CD4-positive, alpha-beta T cell treated with Interferon alpha-2 for 1 hour (primary cell): ENCODE measurements at regions not wholly inside any gene's neighbourhood (a gene's known extent, or its start where the extent isn't known, plus 50 kb on each side); places are given as distances from the start of the nearest gene placed in this dataset.

Source experiments
- DNase-seq, 2 donors: peaks; one replicate each; pipeline ENCODE4 v3.0.0-alpha.2; 2020 to 2022

DNA sequence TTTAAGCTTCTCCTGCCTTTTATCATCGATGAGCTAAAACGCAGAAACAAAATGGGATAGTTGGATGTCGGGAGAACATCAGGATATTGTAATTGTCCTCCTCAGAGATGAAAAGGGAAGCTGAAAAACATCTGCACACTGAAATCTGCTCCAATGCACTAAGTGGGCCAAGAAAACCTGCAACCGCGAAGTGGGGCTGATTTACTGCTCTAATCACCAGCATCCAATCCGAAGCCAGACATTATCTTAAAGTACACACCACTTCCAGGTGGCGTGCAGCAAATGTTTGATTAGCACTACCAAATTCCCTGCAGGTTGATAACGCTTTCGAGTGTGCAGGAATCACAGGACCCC, 230.3 kb upstream of the SLC14A2 start:
- DNase-seq: no peak

DNA sequence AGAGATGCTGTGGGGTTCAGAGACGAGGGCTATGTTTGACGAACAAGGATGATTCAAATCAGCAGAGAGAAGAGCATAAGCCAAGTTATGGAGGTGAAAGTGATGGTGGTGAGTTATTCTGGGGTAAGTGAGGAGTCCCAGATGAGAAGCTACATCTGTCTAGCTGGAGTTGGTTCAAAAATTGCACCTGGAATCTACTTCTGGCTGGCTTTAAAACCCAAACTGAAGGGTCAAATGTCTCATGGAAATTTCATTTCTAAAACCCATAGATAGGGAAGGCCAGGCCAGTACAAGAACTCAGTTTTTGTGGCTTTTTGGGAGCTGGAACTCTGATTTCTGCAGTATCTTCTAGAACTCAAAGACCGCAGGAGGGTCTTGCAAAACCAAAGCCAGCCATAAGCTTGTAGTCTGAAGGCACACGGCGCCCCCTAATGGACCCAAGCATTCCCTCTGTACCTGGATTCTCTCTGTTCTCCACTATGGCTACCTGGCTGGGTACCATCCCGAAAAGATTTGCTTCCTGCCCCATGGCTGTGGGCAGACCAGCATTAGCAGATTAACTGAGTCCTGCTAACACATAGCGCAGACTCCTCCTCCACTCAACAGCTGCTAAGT, 229.1 kb upstream of the SLC14A2 start:
- no peak for DNase-seq

DNA sequence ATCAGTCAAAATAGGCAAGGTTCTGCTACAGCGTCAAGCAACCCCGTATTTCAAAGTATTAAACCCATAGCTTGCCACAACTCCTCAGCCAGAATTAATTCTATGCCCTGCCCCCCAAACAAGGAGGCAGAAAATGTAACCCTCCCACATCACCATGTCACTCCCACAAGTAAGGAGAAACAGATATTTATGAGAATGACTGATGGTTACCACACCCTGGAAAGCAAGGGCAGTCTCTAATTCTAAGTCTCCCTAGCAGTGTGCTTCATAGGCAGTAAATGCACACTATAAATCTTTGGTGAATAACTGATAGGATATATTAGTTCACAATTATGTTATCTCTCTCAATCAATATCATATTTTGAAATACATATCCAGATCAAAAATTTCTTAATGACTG, 228.0 kb upstream of the SLC14A2 start:
- no peak for DNase-seq

DNA sequence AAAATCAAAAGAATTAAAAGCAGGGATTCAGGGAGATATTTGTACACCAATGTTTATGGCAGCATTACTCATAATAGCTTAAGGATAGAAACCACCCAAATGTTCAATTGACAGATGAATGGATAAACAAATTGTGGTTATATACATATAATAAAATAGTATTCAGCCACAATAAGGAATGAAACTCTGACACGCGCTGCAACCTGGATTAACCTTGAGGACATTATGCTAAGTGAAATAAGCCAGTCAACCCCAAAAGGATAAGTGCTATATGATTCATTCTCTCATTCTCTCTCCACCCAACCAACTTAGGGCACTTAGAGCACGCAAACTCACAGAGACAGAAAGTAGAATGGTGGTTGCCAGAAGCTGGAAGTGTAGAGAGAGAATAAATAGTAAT, 216.8 kb upstream of the SLC14A2 start:
- DNase-seq: no peak

DNA sequence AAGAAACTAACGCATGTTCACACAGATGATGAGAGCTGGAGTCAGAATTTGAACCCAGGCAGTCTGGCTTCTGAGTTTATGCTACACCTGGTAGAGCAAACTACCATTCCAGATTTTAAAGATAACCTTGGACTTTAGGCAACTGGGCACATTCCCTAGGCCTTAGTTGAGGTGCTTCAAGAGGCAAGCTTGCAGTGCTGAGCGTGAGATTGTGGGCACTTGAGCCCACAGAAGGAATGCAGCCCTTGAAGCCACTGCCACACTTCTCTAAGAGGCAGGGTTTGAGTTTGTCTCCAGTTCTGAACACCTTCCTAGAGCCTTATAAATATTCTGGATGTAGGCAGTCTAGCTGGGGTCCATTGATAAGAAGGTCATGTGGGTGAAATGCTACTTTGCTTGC, 216.1 kb upstream of the SLC14A2 start:
- DNase-seq: no peak

DNA sequence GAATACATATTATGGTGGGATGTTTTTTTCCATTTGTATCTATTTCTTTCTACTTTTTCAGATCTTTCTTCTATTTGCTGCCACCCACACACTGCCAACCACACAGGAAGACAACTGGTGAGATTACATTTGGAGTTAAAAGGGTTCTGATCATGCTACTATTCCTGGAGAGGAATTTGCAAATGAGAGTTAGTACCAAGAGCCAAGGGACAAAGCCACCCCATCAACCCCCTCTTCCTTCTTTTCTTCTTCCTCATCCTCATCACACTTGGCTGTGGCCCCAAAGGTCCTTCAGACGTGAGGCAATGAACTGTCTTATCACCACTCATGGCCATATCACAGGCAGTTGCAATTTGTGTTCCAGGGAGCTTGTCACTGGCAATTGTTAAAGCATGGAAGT, 215.6 kb upstream of the SLC14A2 start:
- DNase-seq: no peak

DNA sequence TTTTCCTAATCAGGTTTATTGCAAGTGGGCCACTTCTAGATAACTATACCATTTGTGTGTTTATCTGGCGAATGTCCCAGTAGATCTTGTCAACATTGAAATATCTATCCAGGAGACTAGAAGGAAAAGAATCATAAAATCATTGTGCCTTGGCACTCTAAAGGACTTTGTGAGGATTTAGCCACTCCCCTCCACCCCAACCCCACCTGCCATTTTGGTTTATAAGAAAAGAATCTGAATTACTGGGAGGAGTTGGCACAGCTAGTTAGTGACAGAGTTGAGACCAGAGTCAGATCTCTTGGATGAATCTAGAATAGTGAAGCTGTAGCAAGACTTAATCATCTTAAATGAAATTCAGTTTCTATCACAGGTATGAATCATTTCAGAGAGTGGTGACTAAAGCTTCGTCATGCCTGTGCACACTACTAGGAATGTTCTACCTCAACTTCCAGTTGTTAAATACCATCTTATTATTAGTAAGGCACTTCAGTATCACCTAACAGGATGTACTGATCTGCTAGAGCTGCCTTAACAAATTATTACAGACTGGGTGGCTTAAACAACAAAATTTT, 212.7 kb upstream of the SLC14A2 start:
- no peak for DNase-seq

DNA sequence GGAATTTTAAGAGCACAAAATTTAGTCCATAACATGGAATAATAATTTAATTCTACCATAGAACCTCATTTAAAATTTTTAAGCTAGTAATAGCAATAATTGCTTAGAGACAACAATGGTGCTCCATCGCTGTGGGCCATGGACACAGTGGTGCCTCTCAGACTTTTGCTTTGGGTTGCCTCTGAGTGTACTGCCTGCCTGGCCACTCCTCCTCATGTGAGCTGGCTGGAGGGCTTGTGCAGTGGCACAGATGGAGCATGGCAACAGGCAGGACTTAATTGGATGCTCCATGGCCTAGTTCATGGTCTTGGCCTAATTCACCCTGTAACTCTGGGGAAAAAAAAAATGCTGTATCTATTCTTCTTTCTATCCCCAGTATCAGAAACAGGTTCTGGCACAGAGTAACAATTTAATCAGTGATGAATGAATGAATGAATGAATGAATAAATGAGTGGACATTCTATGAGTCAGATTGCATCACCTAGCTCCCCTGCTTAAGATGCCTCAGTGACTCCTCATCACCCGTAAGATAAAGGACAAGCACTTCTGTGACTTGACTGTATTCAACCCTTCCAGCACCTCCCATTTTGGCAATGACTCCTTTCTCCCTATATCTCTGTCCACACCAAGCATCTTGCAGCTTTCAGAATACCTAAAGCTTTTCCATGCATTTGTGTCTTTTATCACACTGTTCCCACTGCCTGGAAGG, 211.8 kb upstream of the SLC14A2 start:
- DNase-seq: no peak

DNA sequence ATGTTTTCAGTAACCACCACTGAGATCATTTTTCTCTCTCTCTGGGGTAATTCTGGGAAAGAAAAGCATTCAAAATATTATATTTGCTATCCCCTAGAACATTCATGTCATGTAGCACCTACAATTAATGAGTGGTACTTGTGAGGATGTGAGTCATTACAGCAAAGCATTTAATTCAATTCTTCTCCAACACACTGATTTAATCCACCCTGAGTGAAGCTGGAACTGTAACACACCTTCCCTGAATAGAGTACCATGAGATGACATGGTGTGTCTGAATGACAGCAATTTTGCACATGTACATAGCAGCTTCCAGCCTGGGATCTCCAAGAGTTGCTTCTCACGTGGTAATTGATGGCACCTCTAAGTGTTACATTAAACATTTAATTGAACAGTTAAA, 207.1 kb upstream of the SLC14A2 start:
- DNase-seq: no peak

DNA sequence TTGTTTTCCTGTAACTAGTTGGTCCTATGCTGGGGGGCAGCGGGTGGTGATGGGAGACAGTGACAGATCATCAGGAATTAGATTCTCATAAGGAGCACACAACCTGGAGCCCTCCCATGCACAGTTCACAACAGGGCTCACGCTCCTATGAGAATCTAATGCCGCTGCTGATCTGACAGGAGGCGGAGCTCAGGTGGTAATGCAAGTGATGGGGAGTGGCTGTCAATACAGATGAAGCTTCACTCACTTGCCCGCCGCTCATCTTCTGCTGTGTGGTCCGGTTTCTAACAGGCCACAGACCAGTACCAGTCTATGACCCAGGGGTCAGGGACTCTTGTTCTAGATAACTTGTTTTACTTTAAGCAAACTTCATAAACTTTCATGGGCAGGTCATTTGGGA, 205.3 kb upstream of the SLC14A2 start:
- DNase-seq: no peak

DNA sequence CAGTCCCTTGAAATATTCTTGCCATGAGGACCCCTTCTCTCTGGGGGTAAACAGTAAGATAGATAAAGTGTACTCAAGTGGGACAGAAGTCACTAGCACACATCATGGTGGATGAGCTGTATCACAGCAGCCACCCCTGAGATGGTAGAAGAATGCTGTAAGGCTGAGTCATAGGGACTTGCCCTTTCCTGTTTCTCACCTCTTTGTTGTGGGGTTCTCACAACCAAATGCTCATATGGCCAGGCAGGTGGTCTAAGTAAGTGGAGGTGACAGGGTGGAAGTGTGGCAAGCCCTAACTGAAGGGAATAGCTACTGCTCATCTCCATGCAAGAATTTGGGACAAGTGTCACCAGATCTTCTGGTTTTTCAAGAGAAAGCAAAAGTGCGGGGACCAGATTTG, 202.7 kb upstream of the SLC14A2 start:
- DNase-seq: no peak

DNA sequence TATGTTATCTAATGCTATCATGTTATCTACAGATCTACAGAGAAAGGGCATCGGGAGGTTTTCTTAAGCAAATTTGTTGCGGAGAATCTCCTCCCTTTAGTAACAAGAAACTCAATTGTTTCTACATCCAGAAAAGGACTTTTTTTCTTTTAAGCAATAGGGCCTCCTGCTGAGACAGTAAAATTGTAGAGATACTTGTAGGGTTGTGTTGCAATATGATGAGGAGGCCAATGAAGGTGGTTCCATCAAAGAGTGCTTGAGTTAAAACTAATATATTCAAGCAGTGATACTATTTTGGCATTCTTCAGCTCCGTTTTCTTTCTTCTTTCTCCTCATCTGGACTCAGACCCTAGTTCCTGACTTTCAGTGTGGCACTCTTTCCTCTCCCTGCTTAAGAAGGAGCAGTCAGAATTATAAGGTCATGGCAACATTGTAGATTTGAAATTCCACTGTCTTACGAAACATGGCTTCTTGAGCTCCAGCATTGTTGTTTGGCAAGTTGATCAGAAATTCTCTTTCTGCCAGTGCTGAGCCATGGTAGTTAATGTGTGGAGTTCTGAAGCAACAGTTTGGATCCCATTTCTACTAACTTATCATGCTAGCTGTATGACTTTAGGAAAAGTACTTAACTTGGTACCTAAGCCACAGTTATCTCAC, 202.0 kb upstream of the SLC14A2 start:
- no peak for DNase-seq

DNA sequence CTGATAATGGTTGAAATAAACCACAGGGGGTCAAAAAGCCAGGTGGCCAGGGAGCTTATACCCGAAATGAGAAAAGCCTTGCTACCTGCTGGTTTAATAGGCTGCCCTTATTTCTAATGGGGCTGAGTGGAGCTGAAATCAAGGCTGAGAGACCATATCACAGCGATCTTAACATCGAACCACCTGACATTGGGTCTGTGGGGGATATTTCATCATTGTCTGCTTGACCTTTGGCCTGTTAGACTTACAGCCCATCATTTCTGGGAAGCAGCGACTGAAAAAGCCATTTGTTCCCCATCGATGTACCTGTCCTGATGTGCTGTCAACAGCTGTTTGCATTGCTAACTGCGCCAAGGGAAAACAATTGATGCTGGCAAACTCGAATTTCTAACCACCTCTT, 199.7 kb upstream of the SLC14A2 start:
- no peak for DNase-seq

DNA sequence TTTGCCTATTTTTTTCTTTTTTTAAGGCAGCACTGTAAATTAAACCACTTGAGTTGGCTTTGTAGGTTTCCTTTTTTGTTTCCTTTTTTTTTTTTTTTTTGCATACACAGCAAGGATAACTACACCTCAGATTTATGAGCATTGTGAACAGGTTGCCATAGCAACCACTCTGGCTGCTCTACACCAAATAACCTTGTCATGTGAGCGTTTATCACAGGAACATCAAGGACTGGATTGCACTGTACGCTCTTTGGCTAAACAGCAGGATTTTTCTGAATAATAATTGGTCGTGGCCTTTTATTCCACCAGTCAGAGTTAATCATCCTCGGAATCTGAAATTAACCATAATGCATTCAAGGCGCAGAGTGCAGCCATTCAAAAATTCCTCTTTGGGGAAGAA, 199.1 kb upstream of the SLC14A2 start:
- no peak for DNase-seq

DNA sequence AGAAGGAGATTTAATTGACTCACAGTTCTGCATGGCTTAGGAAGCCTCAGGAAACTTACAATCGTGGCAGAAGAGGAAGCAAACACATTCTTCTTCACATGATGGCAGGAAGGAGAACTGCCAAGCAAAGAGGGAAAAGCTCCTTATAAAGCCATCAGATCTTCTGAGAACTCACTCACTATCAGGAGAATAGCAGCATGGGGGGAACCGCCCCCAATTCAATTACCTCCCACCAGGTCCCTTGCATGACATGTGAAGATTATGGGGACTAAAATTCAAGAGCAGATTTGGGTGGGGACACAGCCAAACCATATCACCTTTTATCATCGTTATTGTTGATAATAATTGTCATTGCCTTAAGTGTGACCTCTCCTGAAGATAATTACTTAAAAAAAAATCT, 197.9 kb upstream of the SLC14A2 start:
- no peak for DNase-seq

DNA sequence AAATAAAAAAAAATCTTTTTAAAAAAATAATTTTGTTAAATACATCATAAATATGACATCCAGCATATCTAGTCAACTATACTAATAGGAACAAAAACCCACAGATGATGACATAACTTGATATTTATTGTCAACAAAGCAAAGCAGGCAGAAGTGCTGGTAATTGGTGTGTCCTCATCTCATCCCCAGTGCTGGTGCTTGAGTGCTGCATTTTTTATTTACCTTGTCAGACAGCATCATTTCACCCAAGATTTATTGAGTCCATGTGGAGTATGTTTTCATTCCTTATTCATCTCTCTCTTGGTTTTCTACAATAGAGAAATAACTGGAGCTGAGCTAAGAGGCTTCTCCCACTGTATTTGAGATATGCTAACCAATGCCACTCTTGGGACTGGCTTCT, 191.6 kb upstream of the SLC14A2 start:
- no peak for DNase-seq

DNA sequence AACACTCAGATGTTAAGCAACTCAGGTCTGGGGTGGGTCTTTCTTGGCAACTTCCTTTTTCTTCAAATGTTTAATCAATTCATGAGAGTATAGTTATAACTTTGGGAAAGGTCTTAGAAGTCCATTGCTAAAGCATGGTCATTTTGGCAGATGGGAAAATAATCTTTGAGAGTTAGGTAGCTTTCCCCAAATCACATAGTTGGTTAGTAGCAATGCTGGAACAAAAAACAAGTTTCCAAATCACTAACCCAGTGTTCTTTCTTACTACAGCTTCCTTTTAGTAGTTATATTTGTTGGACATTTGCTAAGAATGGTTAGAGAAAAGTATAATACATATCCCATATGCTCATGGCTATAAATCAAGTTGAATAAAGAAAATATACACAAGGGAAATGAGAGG, 185.2 kb upstream of the SLC14A2 start:
- DNase-seq: no peak

DNA sequence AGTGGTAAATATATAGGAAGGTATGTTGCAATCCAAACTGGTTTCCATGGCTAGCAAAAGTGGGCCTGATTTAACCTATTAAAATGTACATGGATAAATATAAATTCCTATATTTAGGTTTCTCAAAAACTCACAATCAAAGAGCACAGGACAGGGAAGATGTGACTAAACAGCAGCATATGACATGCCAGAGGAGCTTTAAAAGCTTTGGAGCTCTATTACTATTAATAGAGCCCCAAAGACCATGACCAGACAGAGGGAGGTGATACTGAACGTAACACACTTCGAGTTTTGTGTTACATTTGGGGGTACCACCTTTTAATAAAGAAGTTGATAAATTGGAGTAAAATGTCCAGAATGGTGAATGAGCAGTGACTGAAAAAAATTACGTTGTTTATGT, 179.5 kb upstream of the SLC14A2 start:
- DNase-seq: no peak

DNA sequence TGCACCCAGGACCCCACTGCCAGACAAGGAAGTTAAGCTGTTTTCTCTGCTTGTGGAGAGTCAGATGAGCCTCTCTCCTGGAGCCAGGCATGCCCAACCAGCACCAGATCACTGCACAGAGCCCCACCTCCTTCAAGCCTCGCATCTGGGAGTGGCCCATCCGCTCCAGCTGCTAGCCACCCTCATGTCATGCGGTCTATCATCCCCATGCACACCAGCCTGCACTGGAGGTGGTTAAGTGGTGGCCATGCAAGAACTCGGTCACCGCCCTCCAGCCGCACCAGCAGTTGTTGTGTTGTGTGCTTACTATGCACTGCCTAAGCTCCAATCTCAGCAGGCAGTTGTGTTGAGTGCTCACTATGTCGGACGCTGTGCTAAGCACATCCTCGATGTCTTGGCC, 177.9 kb upstream of the SLC14A2 start:
- DNase-seq: no peak

DNA sequence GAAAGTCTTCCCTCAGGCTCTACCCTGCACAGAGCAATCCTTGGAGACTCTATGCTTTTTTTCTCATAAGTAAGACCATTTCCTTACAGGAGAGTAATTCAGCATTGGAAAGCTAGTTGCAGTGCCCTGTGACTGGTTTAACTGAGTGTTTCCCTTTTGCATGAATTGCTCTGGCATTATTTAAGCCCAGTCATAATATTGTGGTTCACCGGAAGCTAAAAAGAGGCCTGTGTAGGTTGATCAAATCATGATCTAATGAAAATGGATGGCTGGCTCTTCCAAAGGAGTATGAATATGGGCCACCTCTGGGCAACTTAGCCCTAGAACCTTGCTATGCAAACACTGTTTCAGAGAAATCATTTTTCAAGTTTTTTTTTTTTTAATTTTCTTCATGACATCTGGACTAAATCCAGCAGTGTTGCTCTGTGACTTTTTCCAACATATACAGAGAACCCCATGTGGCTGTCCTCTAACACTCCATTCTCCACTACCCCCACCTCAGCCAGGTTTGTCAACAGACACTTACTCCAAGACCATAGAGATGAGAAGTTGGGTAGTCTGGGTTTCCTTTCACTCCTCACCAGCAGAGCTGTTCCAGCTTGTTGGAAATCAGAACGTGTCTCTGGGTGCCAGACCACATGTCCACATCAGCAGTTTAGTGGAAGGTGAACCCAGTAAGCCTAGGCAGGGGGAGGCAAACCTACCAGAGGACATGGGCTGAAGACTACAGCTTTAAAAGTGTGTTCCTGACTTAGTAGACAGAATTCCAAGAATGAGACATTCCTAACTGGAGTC, 175.2 kb upstream of the SLC14A2 start:
- DNase-seq: no peak

DNA sequence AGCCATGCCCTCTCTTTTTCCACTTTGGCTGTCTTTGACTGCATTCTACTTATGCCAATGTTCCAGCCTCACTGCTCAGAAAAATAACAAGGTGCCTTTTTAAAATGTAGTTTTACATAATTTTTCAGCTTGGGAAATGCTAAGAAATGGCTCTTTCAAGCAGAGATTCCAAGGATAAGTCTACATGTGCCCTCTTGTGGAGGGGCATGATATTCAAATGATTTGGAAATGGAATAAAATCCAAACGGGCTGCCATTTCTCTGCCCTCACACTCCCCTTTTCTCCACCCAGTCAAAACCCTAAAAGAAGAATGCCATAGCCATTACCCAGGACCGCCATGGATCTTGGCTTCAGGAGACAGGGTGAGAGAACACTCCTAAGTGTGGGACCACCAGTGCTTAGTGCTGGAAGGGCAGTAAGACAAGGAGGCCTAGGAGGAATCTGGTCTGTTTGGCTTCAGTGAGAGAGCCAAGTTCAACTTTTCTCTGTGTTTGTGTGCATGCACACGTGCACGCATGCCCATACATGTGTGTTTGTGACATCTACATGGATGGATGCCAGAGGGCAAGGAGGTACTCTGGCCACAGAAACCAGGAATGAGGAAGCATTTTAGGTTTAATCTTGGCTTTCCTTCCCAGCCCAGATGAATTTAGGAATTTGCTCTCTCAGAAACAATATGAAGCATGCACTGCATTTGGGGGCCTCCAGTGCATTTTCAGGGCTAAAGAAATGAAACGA, 174.0 kb upstream of the SLC14A2 start:
- DNase-seq: no peak

DNA sequence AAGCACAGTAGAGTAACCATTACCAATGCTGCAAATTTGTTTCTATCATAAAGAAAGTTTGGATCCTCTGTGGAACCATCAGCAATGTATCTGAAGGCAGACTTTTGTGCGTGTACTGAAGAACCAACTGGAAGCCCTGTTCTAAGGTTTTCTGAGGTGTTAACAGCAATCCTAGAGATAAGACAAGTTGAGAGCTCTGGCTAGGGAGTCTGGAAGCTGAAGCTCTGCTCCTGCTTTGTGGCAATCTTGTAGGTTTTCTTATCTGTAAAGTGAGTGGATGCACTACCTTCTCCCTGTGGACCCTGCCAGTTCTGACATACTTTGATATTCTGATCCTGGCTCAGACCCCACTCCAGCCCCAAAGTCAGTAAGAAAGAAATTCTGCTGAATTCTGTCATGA, 171.2 kb upstream of the SLC14A2 start:
- no peak for DNase-seq
